H1 (cell line): ENCODE measurements at regions not wholly inside any gene's neighbourhood (a gene's known extent, or its start where the extent isn't known, plus 50 kb on each side); places are given as distances from the start of the nearest gene placed in this dataset.

Experiments used
- CTCF ChIA-PET: fragments of 300-600 bp; sonication (Branson Sonifier 250); formaldehyde crosslinking; loops from one replicate; lab custom pipeline; 2021; ENCODE audit not compliant: partially characterized antibody; lab: Charles Lee
- POLR2A ChIA-PET: fragments of 300-600 bp; sonication (Branson Sonifier 250); formaldehyde crosslinking; loops from one replicate; lab custom pipeline; 2021; ENCODE audit warnings: inconsistent platforms; ENCODE audit not compliant: partially characterized antibody; lab: Charles Lee
- DNase-seq, 2 experiments: peaks; one replicate each; pipeline versions ENCODE4 v3.0.0 to v3.0.0-alpha.2; 2010 to 2022; ENCODE audit warnings: low spot score in 2 of 2, low read depth in 1 of 2, mixed read lengths in 1 of 2
- FAIRE-seq: peaks from 2 replicates; lab custom pipeline; 2011; peaks lifted over from hg19 to GRCh38; lab: Jason Lieb, UNC
- H2AFZ ChIP-seq: 2 replicates; pipeline ENCODE4 v1.8.1; 2012; ENCODE audit warnings: low read length, inconsistent platforms
- H2AK5ac ChIP-seq: 2 replicates; pipeline ENCODE4 v1.6.1; 2013; ENCODE audit warnings: low read depth, low read length
- H2BK120ac ChIP-seq: replicated peaks from 2 replicates; pipeline ENCODE3; 2013; ENCODE audit warnings: low read depth, low read length, inconsistent platforms
- H2BK12ac ChIP-seq: 2 replicates; pipeline ENCODE4 v1.6.1; 2013; ENCODE audit warnings: low read depth, low read length
- H2BK15ac ChIP-seq: 2 replicates; pipeline ENCODE4 v1.6.1; 2013; ENCODE audit warnings: low read length
- H2BK20ac ChIP-seq: 2 replicates; pipeline ENCODE4 v1.6.1; 2013; ENCODE audit warnings: low read length
- H2BK5ac ChIP-seq: 2 replicates; pipeline ENCODE4 v1.6.1; 2013; ENCODE audit warnings: low read depth, low read length
- H3K14ac ChIP-seq: 2 replicates; pipeline ENCODE4 v1.6.1; 2013; ENCODE audit warnings: inconsistent platforms; ENCODE audit not compliant: insufficient read length
- H3K18ac ChIP-seq: 2 replicates; pipeline ENCODE4 v1.6.1; 2013; ENCODE audit warnings: low read length; ENCODE audit errors: extremely low read depth
- H3K23ac ChIP-seq: 2 replicates; pipeline ENCODE4 v1.6.1; 2013; ENCODE audit warnings: inconsistent platforms; ENCODE audit not compliant: insufficient read length
- H3K23me2 ChIP-seq: 2 replicates; pipeline ENCODE4 v1.6.1; 2013; ENCODE audit warnings: low read depth, low read length
- H3K27ac ChIP-seq: 2 replicates; pipeline ENCODE4 v1.6.1; 2011; ENCODE audit warnings: low read depth, low read length, inconsistent platforms
- H3K27me3 ChIP-seq, 4 experiments: replicated peaks in 1 of 4; 1 replicate in 1 of 4; 2 replicates in 3 of 4; pipeline versions ENCODE4 v1.6.1 to v1.8.1; 2011 to 2013; ENCODE audit warnings: low read length in 3 of 4, mild to moderate bottlenecking in 3 of 4, inconsistent platforms in 2 of 4, mixed read lengths in 2 of 4, moderate library complexity in 1 of 4; ENCODE audit not compliant: control insufficient read depth in 3 of 4, insufficient read depth in 3 of 4; ENCODE audit errors: extremely low read depth in 1 of 4
- H3K36me3 ChIP-seq, 4 experiments: 2 replicates each; pipeline versions ENCODE4 v1.6.1 to v1.8.1; 2011 to 2013; ENCODE audit warnings: mild to moderate bottlenecking in 4 of 4, low read length in 3 of 4, moderate library complexity in 2 of 4, control low read depth in 1 of 4, inconsistent platforms in 1 of 4; ENCODE audit not compliant: insufficient read depth in 4 of 4, control insufficient read depth in 2 of 4
- H3K4ac ChIP-seq: replicated peaks from 2 replicates; pipeline ENCODE3; 2013; ENCODE audit warnings: low read length, low read depth, mixed read lengths, inconsistent platforms; ENCODE audit not compliant: insufficient read length
- H3K4me1 ChIP-seq, 4 experiments: replicated peaks in 1 of 4; 1 replicate in 1 of 4; 2 replicates in 3 of 4; pipeline versions ENCODE4 v1.6.1 to v1.8.1; 2011 to 2013; ENCODE audit warnings: low read length in 3 of 4, inconsistent platforms in 2 of 4, mixed read lengths in 1 of 4; ENCODE audit not compliant: insufficient read depth in 4 of 4, control insufficient read depth in 3 of 4
- H3K4me2 ChIP-seq, 2 experiments: 2 replicates each; pipeline versions ENCODE4 v1.6.1 to v1.8.1; 2011 to 2013; ENCODE audit warnings: low read depth in 2 of 2, low read length in 2 of 2, control low read depth in 1 of 2, inconsistent platforms in 1 of 2, mild to moderate bottlenecking in 1 of 2; ENCODE audit not compliant: insufficient read depth in 1 of 2
- H3K4me3 ChIP-seq, 4 experiments: fragments of 200-600, 300-600 bp in 1 of 4; sonication (generic), shearing (Covaris generic), sonication (Bioruptor Twin) in 1 of 4; 2 replicates each; pipeline versions ENCODE4 v1.5.1 to v1.8.1; 2011 to 2016; ENCODE audit warnings: low read length in 4 of 4, low read depth in 3 of 4, control low read depth in 2 of 4, inconsistent platforms in 2 of 4, mild to moderate bottlenecking in 2 of 4, mixed read lengths in 1 of 4, moderate library complexity in 1 of 4; ENCODE audit not compliant: insufficient read depth in 2 of 4; ENCODE audit errors: extremely low read depth in 1 of 4
- H3K56ac ChIP-seq: replicated peaks from 2 replicates; pipeline ENCODE3; 2013; ENCODE audit warnings: low read depth, mild to moderate bottlenecking, mixed read lengths, low read length, inconsistent platforms; ENCODE audit not compliant: insufficient read length
- H3K79me1 ChIP-seq: 2 replicates; pipeline ENCODE4 v1.6.1; 2013; ENCODE audit warnings: low read depth, low read length, control low read depth
- H3K79me2 ChIP-seq, 2 experiments: 2 replicates each; pipeline versions ENCODE4 v1.6.1 to v1.8.1; 2012 to 2013; ENCODE audit warnings: low read length in 2 of 2, mild to moderate bottlenecking in 2 of 2, inconsistent platforms in 1 of 2; ENCODE audit not compliant: insufficient read depth in 2 of 2, control insufficient read depth in 1 of 2
- H3K9ac ChIP-seq, 4 experiments: replicated peaks in 1 of 4; 1 replicate in 1 of 4; 2 replicates in 3 of 4; pipeline versions ENCODE4 v1.6.1 to v1.8.1; 2011 to 2013; ENCODE audit warnings: low read depth in 3 of 4, low read length in 3 of 4, control low read depth in 2 of 4, mild to moderate bottlenecking in 2 of 4, moderate library complexity in 2 of 4, inconsistent platforms in 1 of 4; ENCODE audit errors: extremely low read depth in 1 of 4
- H3K9me3 ChIP-seq, 2 experiments: 2 replicates each; pipeline versions ENCODE4 v1.6.1 to v1.8.1; 2012 to 2013; ENCODE audit warnings: mild to moderate bottlenecking in 2 of 2, moderate library complexity in 2 of 2, control low read depth in 1 of 2, inconsistent platforms in 1 of 2, low read depth in 1 of 2, low read length in 1 of 2, mixed read lengths in 1 of 2; ENCODE audit not compliant: insufficient read depth in 2 of 2
- H4K20me1 ChIP-seq, 2 experiments: replicated peaks in 1 of 2; 2 replicates each; pipeline versions ENCODE3 to v1.8.1; 2011 to 2013; ENCODE audit warnings: inconsistent platforms in 2 of 2, low read length in 2 of 2, mild to moderate bottlenecking in 1 of 2; ENCODE audit not compliant: insufficient read depth in 2 of 2, control insufficient read depth in 1 of 2
- H4K5ac ChIP-seq: 2 replicates; pipeline ENCODE4 v1.6.1; 2013; ENCODE audit warnings: low read length, low read depth, mixed read lengths, inconsistent platforms; ENCODE audit not compliant: insufficient read length
- H4K8ac ChIP-seq: 2 replicates; pipeline ENCODE4 v1.8.0; 2013; ENCODE audit warnings: mild to moderate bottlenecking, moderate library complexity, low read length, inconsistent platforms; ENCODE audit not compliant: insufficient read depth; ENCODE audit errors: extremely low read depth
- H4K91ac ChIP-seq: replicated peaks from 2 replicates; pipeline ENCODE3; 2013; ENCODE audit warnings: low read length, mixed read lengths, inconsistent platforms; ENCODE audit not compliant: insufficient read length
- BACH1 ChIP-seq: IDR thresholded peaks from 2 replicates; pipeline ENCODE4 v1.6.1; 2012; ENCODE audit warnings: low read length, improper control_type of control experiment
- CEBPB ChIP-seq: IDR thresholded peaks from 2 replicates; pipeline ENCODE4 v1.6.1; 2012; ENCODE audit warnings: low read depth, low read length
- CHD1 ChIP-seq: IDR thresholded peaks from 2 replicates; pipeline ENCODE4 v1.6.1; 2012; ENCODE audit warnings: low read depth, low read length, improper control_type of control experiment
- CHD2 ChIP-seq: IDR thresholded peaks from 2 replicates; pipeline ENCODE4 v1.6.1; 2012; ENCODE audit warnings: low read length, improper control_type of control experiment
- KDM5A ChIP-seq: fragments of 200-600 bp; IDR thresholded peaks from 2 replicates; pipeline ENCODE4 v1.7.1; 2012; ENCODE audit warnings: mild to moderate bottlenecking, low read length, inconsistent platforms, mixed read lengths
- NANOG ChIP-seq: IDR thresholded peaks from 2 replicates; pipeline ENCODE4 v1.6.1; 2011; ENCODE audit warnings: low read length, low read depth, mild to moderate bottlenecking, inconsistent platforms; ENCODE audit not compliant: insufficient read depth, poor library complexity, severe bottlenecking
- NRF1 ChIP-seq: IDR thresholded peaks from 2 replicates; pipeline ENCODE4 v1.6.1; 2011; ENCODE audit warnings: mild to moderate bottlenecking, low read depth, low read length, improper control_type of control experiment
- RAD21 ChIP-seq, 2 experiments: IDR thresholded peaks in 1 of 2; conservative IDR thresholded peaks in 1 of 2; 2 replicates each; pipeline ENCODE4 v1.6.1; 2011; ENCODE audit warnings: low read depth in 2 of 2, low read length in 2 of 2, improper control_type of control experiment in 1 of 2, inconsistent platforms in 1 of 2, mild to moderate bottlenecking in 1 of 2, moderate library complexity in 1 of 2
- RFX5 ChIP-seq: IDR thresholded peaks from 2 replicates; pipeline ENCODE4 v1.6.1; 2011; ENCODE audit warnings: low read depth, low read length, improper control_type of control experiment, borderline replicate concordance
- SAP30 ChIP-seq: fragments of 300-600 bp; sonication (generic); IDR thresholded peaks from 2 replicates; pipeline ENCODE4 v1.7.1; 2012; ENCODE audit warnings: low read length, moderate library complexity, mild to moderate bottlenecking, inconsistent platforms; ENCODE audit not compliant: insufficient read depth, insufficient replicate concordance
- SP4 ChIP-seq: IDR thresholded peaks from 2 replicates; pipeline ENCODE4 v1.6.1; 2012; ENCODE audit warnings: low read length, inconsistent platforms
- SUZ12 ChIP-seq: fragments of 200-600 bp; sonication (generic); IDR thresholded peaks from 2 replicates; pipeline ENCODE4 v1.6.1; 2012; ENCODE audit warnings: mild to moderate bottlenecking, inconsistent platforms, low read length, moderate library complexity, mixed read lengths
- TCF12 ChIP-seq: IDR thresholded peaks from 2 replicates; pipeline ENCODE4 v1.6.1; 2011; ENCODE audit warnings: low read depth, mild to moderate bottlenecking, low read length
- ZNF274 ChIP-seq: IDR thresholded peaks from 2 replicates; pipeline ENCODE4 v1.7.0; 2012; ENCODE audit warnings: low read length, borderline replicate concordance; ENCODE audit errors: extremely low read depth
- WGBS, 2 experiments: shearing (Covaris generic) in 1 of 2; methylation state at CpG; one replicate each; pipeline versions ENCODE4 v1.1.6 to v1.1.7; 2013 to 2015; ENCODE audit warnings: low lambda C conversion rate in 2 of 2, mixed read lengths in 2 of 2, inconsistent platforms in 1 of 2, low coverage in 1 of 2, missing lambda C conversion rate in 1 of 2; ENCODE audit not compliant: insufficient replicate concordance in 2 of 2, insufficient coverage in 1 of 2, insufficient read length in 1 of 2; ENCODE audit errors: extremely low coverage in 1 of 2, missing lambda C conversion rate in 1 of 2; 5-methylcytosine and 5-hydroxymethylcytosine counted together

DNA sequence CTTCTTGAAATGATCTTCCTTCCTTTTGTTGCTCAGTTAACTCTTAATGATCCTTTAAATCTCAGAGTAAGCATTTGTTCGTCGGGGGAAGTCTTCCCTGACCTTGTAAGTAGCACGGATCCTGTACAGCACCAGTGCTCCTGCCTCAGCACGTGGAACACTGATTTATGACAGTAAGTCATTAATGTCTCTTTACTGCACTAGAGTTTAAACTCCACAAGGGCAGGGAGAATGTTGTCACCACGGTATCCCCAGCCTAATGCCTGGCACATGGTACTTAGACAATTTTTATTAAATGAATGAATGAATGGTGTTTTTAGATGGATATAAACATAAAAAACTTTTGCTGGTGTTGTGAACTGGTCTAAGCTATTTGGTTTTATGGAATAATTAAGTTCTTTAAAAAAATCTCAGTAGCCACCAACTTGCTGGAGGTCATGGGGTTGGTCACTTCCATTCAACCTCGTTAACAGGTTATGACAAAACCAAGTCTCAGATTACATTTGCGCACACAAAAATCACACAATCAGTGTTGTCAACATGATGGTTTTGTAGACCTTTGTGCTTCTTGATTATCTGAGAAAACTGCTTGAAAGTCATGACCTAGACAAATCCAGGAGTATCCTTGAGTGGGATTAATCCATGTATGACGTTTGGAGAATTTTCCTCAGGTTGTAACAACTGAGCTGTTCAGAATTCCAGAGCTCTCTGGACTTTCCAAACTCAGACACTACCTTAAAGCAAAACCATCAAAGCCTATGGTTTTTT lies 326.9 kb downstream of the DUSP10 start:
- no peak for FAIRE-seq
- H3K14ac ChIP-seq: no peak overlapping the region
- CTCF ChIA-PET: interaction anchor here (1.2 to 1.7 kb wide), 2 partner anchors 21 to 149 kb away, joined by 4 to 10 read pairs; no protein-coding TSS in a partner anchor
- TF ChIP-seq SP4 (no peak), CEBPB (no peak), SAP30 (no peak), KDM5A (no peak), RFX5 (no peak), CHD1 (no peak), CHD2 (no peak), BACH1 (no peak), TCF12 (no peak), ZNF274 (no peak), RAD21 (IDR thresholded peaks at IDR 0.05 in 1 of 2, conservative IDR thresholded peaks at IDR 0.05 in 1 of 2; ENCODE audit: low read depth in 2 of 2, low read length in 2 of 2) (no peak), NANOG (no peak), SUZ12 (no peak), NRF1 (no peak)

More for the DNA sequence above, 326.9 kb downstream of the DUSP10 start:
- WGBS, 2 experiments: 88% methylated on average over 8 of the region's 8 CpGs; no CpG with 5 or more reads in 1 of the 2 experiments
- H2BK15ac ChIP-seq: no peak overlapping the region
- no peaks in the 10 kb centered on the region for H3K23me2 ChIP-seq
- H3K23ac ChIP-seq: no peak overlapping the region
- DNase-seq: no peak
- H3K4me1 ChIP-seq: no peaks in the 10 kb centered on the region
- H3K9me3 ChIP-seq: no peaks in the 10 kb centered on the region
- H3K79me2 ChIP-seq: no peaks in the 10 kb centered on the region
- H3K4me3 ChIP-seq: no peak overlapping the region
- H3K27ac ChIP-seq: no peak overlapping the region
- no peaks in the 10 kb centered on the region for H4K20me1 ChIP-seq
- H2BK12ac ChIP-seq: no peak overlapping the region
- H2BK120ac ChIP-seq: no peak overlapping the region
- no peak overlapping the region for H2AK5ac ChIP-seq
- H4K5ac ChIP-seq: no peak overlapping the region
- no peak overlapping the region for H3K9ac ChIP-seq
- H3K4ac ChIP-seq: no peak overlapping the region
- no peak overlapping the region for H4K8ac ChIP-seq
- H4K91ac ChIP-seq: no peak overlapping the region
- no peak overlapping the region for H3K4me2 ChIP-seq
- H3K18ac ChIP-seq: no peak overlapping the region
- no peak overlapping the region for H2BK20ac ChIP-seq
- no peak overlapping the region for H2BK5ac ChIP-seq
- H3K36me3 ChIP-seq: no peaks in the 10 kb centered on the region
- H3K56ac ChIP-seq: no peak overlapping the region
- no peak overlapping the region; the same call in 1 of the 2 replicates for H2AFZ ChIP-seq
- no peaks in the 10 kb centered on the region for H3K27me3 ChIP-seq
- POLR2A ChIA-PET: no interaction called here
- no peaks in the 10 kb centered on the region for H3K79me1 ChIP-seq
